HCT116 (cell line): ENCODE measurements at regions not wholly inside any gene's neighbourhood (a gene's known extent, or its start where the extent isn't known, plus 50 kb on each side); places are given as distances from the start of the nearest gene placed in this dataset.

Experiments
- ATAC-seq: fragments of 200-7000 bp; cut with Tn5 transposase; 2 replicates; pipeline ENCODE4 v1.9.1; 2020; ENCODE audit warnings: mild to moderate bottlenecking, moderate library complexity
- BruUV-seq: library from RNA; stranded (reverse); fragments of 400-500 nt; replicated peaks from 2 replicates; lab custom pipeline; 2021; lab: Mats Ljungman, UMichigan
- CTCF ChIA-PET: fragments of 300-600 bp; sonication (Branson Sonifier 250); formaldehyde crosslinking; loops from one replicate; lab custom pipeline; 2021; ENCODE audit warnings: antibody characterized with exemption; lab: Charles Lee
- POLR2A ChIA-PET: fragments of 300-600, 350-600 bp; sonication (Branson Sonifier 250); formaldehyde crosslinking; loops from one replicate; lab custom pipeline; 2021; ENCODE audit warnings: antibody characterized with exemption; lab: Charles Lee
- RAD21 ChIA-PET, 2 experiments: fragments of 300-600 bp; sonication (Branson Sonifier 250); formaldehyde crosslinking; loops; one replicate each; lab custom pipeline; 2023; ENCODE audit warnings: low total read pairs in 2 of 2; ENCODE audit not compliant: uncharacterized antibody in 2 of 2, unreplicated experiment in 2 of 2, low non-redundant PET in 1 of 2; lab: Charles Lee
- DNase-seq: peaks from one replicate; pipeline ENCODE4 v3.0.0-alpha.2; 2010; ENCODE audit warnings: low read depth, low spot score
- H2AFZ ChIP-seq: fragments of 200-600 bp; shearing (Covaris generic), sonication (generic); 2 replicates; pipeline ENCODE4 v1.6.1; 2017; ENCODE audit warnings: low read depth, mixed run types, mixed read lengths, antibody characterized with exemption, low read length; ENCODE audit not compliant: poor library complexity, severe bottlenecking
- H3K27ac ChIP-seq: 2 replicates; pipeline ENCODE4 v1.5.1; 2012; ENCODE audit warnings: low read depth, low read length
- H3K27me3 ChIP-seq: fragments of 200-600 bp; sonication (generic); 2 replicates; pipeline ENCODE4 v1.6.1; 2016; ENCODE audit warnings: mixed run types, low read length, mixed read lengths; ENCODE audit not compliant: insufficient read depth
- H3K36me3 ChIP-seq, 2 experiments: fragments of 200-500 bp in 1 of 2; fragments of 200-600 bp in 1 of 2; sonication (Bioruptor generic) in 1 of 2; sonication (generic) in 1 of 2; 2 replicates each; pipeline versions ENCODE4 v1.5.1 to v1.6.1; 2014 to 2016; ENCODE audit warnings: low read length in 2 of 2, inconsistent platforms in 1 of 2, mixed read lengths in 1 of 2, mixed run types in 1 of 2; ENCODE audit not compliant: insufficient read depth in 2 of 2, control insufficient read depth in 1 of 2
- H3K4me1 ChIP-seq, 2 experiments: fragments of 200-600 bp in 1 of 2; sonication (generic) in 1 of 2; 2 replicates each; pipeline versions ENCODE4 v1.5.1 to v1.6.1; 2012 to 2017; ENCODE audit warnings: low read length in 2 of 2, inconsistent platforms in 1 of 2, mild to moderate bottlenecking in 1 of 2, mixed read lengths in 1 of 2, mixed run types in 1 of 2, moderate library complexity in 1 of 2; ENCODE audit not compliant: insufficient read depth in 2 of 2, control insufficient read depth in 1 of 2
- H3K4me2 ChIP-seq: fragments of 200-600 bp; sonication (generic); 2 replicates; pipeline ENCODE4 v1.6.1; 2017; ENCODE audit warnings: mixed run types, low read length, mixed read lengths
- H3K4me3 ChIP-seq, 2 experiments: fragments of 200-600 bp in 1 of 2; sonication (generic) in 1 of 2; replicated peaks in 1 of 2; 2 replicates each; pipeline ENCODE4 v1.5.1; 2011 to 2016; ENCODE audit warnings: low read length in 2 of 2, control low read depth in 1 of 2, low read depth in 1 of 2, mild to moderate bottlenecking in 1 of 2, mixed read lengths in 1 of 2, mixed run types in 1 of 2
- H3K79me2 ChIP-seq: fragments of 200-600 bp; sonication (generic); 2 replicates; pipeline ENCODE4 v1.6.1; 2017; ENCODE audit warnings: mild to moderate bottlenecking, mixed run types, low read length, moderate library complexity, mixed read lengths; ENCODE audit not compliant: insufficient read depth
- H3K9ac ChIP-seq: fragments of 200-600 bp; sonication (generic); 2 replicates; pipeline ENCODE4 v1.6.1; 2016; ENCODE audit warnings: low read length, mixed read lengths
- H3K9me2 ChIP-seq: fragments of 200-600 bp; sonication (generic), shearing (Covaris generic); 2 replicates; pipeline ENCODE4 v1.6.1; 2017; ENCODE audit warnings: mixed run types, mild to moderate bottlenecking, moderate library complexity; ENCODE audit not compliant: insufficient read depth
- H3K9me3 ChIP-seq, 2 experiments: fragments of 200-500 bp in 1 of 2; fragments of 200-600 bp in 1 of 2; sonication (Bioruptor generic) in 1 of 2; sonication (generic) in 1 of 2; 2 replicates each; pipeline ENCODE4 v1.6.1; 2014 to 2017; ENCODE audit warnings: low read length in 2 of 2, mixed read lengths in 2 of 2, inconsistent platforms in 1 of 2, low read depth in 1 of 2, mild to moderate bottlenecking in 1 of 2, mixed run types in 1 of 2, moderate library complexity in 1 of 2; ENCODE audit not compliant: control insufficient read depth in 1 of 2, insufficient read depth in 1 of 2
- H4K20me1 ChIP-seq: fragments of 200-600 bp; sonication (generic), shearing (Covaris generic); 2 replicates; pipeline ENCODE4 v1.6.1; 2017; ENCODE audit warnings: mixed run types, mild to moderate bottlenecking, moderate library complexity; ENCODE audit not compliant: insufficient read depth
- EGR1 ChIP-seq: IDR thresholded peaks from 2 replicates; pipeline ENCODE4 v1.6.1; 2012; ENCODE audit warnings: low read depth
- FOSL1 ChIP-seq: IDR thresholded peaks from 2 replicates; pipeline ENCODE4 v1.6.1; 2012; ENCODE audit warnings: low read depth
- JUND ChIP-seq: IDR thresholded peaks from 2 replicates; pipeline ENCODE4 v1.6.1; 2012
- ZFX ChIP-seq: fragments of 450-650 bp; IDR thresholded peaks from 2 replicates; pipeline ENCODE4 v1.6.1; 2017
- ZNF274 ChIP-seq: fragments of 200-500 bp; sonication (Bioruptor generic); IDR thresholded peaks from 2 replicates; pipeline ENCODE4 v1.6.1; 2014; ENCODE audit warnings: mild to moderate bottlenecking, low read depth, low read length, inconsistent platforms
- intact Hi-C: fragments of 100-400 bp; cut with micrococcal nuclease; formaldehyde crosslinking; loops from 2 replicates; pipeline ENCODE4 v1.10.0; 2022
- TF ChIP-seq, protein P1 (sequence below): IDR thresholded peaks from 2 replicates; pipeline ENCODE4 v1.6.1; 2011; ENCODE audit warnings: mild to moderate bottlenecking, low read length, moderate library complexity; ENCODE audit not compliant: insufficient replicate concordance; ENCODE audit errors: extremely low read depth
- TF ChIP-seq, protein P2 (sequence below), 3 experiments: fragments of 200-600 bp in 1 of 3; sonication (generic) in 1 of 3; IDR thresholded peaks in 2 of 3; conservative IDR thresholded peaks in 1 of 3; 2 replicates each; pipeline ENCODE4 v1.5.1; 2012 to 2017; ENCODE audit warnings: low read depth in 2 of 3, low read length in 2 of 3, antibody characterized with exemption in 1 of 3, borderline replicate concordance in 1 of 3, control low read depth in 1 of 3, mild to moderate bottlenecking in 1 of 3, mixed read lengths in 1 of 3, mixed run types in 1 of 3, moderate library complexity in 1 of 3; ENCODE audit not compliant: insufficient read depth in 1 of 3
- TF ChIP-seq, protein P3 (sequence below): IDR thresholded peaks from 2 replicates; pipeline ENCODE4 v1.6.1; 2012; ENCODE audit warnings: low read depth

DNA sequence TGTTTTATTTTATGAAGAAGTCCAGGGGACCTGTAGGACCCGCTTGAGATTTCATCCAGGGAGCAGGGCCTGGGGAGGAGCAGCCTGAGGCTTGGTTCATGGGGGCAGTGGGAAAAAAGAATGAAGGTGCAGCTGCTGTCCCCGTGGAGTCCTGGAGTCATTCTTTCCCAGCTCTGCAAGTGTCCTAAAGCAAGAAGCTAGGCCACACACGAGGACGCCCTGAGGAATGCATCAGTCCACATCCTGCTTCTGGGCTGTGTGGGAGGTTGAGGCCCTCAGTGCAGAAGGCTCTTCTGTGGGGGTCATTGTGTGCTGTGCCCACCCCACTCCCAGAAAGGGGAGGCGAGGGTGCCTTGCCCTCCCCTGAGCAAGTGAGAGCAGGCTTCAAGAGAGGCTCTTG is 179.9 kb upstream of the HS6ST1 start:
- DNase-seq = no peak
- intact Hi-C loops = no loop called here
- no peak overlapping the region for H3K27ac ChIP-seq
- H2AFZ ChIP-seq = no peak overlapping the region
- no TSS peak for BruUV-seq
- RAD21 ChIA-PET = no interaction called here
- no peak overlapping the region for H3K9ac ChIP-seq
- TF ChIP-seq ZFX (no peak), EGR1 (no peak), ZNF274 (no peak), JUND (no peak), FOSL1 (no peak)
- TF ChIP-seq, protein P1, sequence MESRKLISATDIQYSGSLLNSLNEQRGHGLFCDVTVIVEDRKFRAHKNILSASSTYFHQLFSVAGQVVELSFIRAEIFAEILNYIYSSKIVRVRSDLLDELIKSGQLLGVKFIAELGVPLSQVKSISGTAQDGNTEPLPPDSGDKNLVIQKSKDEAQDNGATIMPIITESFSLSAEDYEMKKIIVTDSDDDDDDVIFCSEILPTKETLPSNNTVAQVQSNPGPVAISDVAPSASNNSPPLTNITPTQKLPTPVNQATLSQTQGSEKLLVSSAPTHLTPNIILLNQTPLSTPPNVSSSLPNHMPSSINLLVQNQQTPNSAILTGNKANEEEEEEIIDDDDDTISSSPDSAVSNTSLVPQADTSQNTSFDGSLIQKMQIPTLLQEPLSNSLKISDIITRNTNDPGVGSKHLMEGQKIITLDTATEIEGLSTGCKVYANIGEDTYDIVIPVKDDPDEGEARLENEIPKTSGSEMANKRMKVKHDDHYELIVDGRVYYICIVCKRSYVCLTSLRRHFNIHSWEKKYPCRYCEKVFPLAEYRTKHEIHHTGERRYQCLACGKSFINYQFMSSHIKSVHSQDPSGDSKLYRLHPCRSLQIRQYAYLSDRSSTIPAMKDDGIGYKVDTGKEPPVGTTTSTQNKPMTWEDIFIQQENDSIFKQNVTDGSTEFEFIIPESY = no peak
- TF ChIP-seq, protein P2, sequence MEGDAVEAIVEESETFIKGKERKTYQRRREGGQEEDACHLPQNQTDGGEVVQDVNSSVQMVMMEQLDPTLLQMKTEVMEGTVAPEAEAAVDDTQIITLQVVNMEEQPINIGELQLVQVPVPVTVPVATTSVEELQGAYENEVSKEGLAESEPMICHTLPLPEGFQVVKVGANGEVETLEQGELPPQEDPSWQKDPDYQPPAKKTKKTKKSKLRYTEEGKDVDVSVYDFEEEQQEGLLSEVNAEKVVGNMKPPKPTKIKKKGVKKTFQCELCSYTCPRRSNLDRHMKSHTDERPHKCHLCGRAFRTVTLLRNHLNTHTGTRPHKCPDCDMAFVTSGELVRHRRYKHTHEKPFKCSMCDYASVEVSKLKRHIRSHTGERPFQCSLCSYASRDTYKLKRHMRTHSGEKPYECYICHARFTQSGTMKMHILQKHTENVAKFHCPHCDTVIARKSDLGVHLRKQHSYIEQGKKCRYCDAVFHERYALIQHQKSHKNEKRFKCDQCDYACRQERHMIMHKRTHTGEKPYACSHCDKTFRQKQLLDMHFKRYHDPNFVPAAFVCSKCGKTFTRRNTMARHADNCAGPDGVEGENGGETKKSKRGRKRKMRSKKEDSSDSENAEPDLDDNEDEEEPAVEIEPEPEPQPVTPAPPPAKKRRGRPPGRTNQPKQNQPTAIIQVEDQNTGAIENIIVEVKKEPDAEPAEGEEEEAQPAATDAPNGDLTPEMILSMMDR (IDR thresholded peaks at IDR 0.05 in 2 of 3, conservative IDR thresholded peaks at IDR 0.05 in 1 of 3; ENCODE audit: borderline replicate concordance in 1 of 3, insufficient read depth in 1 of 3, low read depth in 2 of 3, low read length in 2 of 3) = no peak
- TF ChIP-seq, protein P3, sequence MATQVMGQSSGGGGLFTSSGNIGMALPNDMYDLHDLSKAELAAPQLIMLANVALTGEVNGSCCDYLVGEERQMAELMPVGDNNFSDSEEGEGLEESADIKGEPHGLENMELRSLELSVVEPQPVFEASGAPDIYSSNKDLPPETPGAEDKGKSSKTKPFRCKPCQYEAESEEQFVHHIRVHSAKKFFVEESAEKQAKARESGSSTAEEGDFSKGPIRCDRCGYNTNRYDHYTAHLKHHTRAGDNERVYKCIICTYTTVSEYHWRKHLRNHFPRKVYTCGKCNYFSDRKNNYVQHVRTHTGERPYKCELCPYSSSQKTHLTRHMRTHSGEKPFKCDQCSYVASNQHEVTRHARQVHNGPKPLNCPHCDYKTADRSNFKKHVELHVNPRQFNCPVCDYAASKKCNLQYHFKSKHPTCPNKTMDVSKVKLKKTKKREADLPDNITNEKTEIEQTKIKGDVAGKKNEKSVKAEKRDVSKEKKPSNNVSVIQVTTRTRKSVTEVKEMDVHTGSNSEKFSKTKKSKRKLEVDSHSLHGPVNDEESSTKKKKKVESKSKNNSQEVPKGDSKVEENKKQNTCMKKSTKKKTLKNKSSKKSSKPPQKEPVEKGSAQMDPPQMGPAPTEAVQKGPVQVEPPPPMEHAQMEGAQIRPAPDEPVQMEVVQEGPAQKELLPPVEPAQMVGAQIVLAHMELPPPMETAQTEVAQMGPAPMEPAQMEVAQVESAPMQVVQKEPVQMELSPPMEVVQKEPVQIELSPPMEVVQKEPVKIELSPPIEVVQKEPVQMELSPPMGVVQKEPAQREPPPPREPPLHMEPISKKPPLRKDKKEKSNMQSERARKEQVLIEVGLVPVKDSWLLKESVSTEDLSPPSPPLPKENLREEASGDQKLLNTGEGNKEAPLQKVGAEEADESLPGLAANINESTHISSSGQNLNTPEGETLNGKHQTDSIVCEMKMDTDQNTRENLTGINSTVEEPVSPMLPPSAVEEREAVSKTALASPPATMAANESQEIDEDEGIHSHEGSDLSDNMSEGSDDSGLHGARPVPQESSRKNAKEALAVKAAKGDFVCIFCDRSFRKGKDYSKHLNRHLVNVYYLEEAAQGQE = no peak
- TF ChIP-seq, all 23 proteins: peak for 0
- ChIA-PET CTCF (no interaction called here), POLR2A (no interaction called here)
- no peaks in the 10 kb centered on the region for H3K9me3 ChIP-seq
- no peaks in the 10 kb centered on the region for H3K27me3 ChIP-seq
- H4K20me1 ChIP-seq = no peaks in the 10 kb centered on the region
- H3K4me1 ChIP-seq = no peaks in the 10 kb centered on the region
- no peak overlapping the region for H3K4me3 ChIP-seq
- no peaks in the 10 kb centered on the region for H3K9me2 ChIP-seq
- H3K36me3 ChIP-seq = no peaks in the 10 kb centered on the region
- no peak overlapping the region for H3K4me2 ChIP-seq
- H3K79me2 ChIP-seq = no peaks in the 10 kb centered on the region
- no peak for ATAC-seq
